ENCODE measurements at regions not wholly inside any gene's neighbourhood (a gene's known extent, or its start where the extent isn't known, plus 50 kb on each side); places are given as distances from the start of the nearest gene placed in this dataset.

- DNase-seq (ENCODE audit: low read depth, low spot score): peak; percentile 65
Measured at GRCh38 chrX:67780694-67781109, 236.9 kb downstream of the AR start.

GRCh38 chrX:67781132-67781531, 237.3 kb downstream of the AR start:
- no peak for DNase-seq (ENCODE audit: low read depth, low spot score)

- no peak for DNase-seq (ENCODE audit: low read depth, low spot score)
Measured at GRCh38 chrX:67784712-67785111, 240.9 kb downstream of the AR start.

- DNase-seq (ENCODE audit: low read depth, low spot score): no peak
Measured at GRCh38 chrX:67787196-67787595, 243.4 kb downstream of the AR start.

- DNase-seq (ENCODE audit: low read depth, low spot score): no peak
Measured at GRCh38 chrX:67789536-67789935, 245.7 kb downstream of the AR start.

Measured in brain pericyte (primary cell).